Uterus (tissue), 3 donors: ENCODE measurements at regions not wholly inside any gene's neighbourhood (a gene's known extent, or its start where the extent isn't known, plus 50 kb on each side); places are given as distances from the start of the nearest gene placed in this dataset.

ENCODE experiments used
- DNase-seq, 2 donors: peaks; one replicate each; pipeline ENCODE4 v3.0.0-alpha.2; 2019 to 2020
- H3K27ac ChIP-seq, 2 donors: fragments of 200-600 bp; sonication (generic); 1 replicate in 1 of 2; 2 replicates in 1 of 2; pipeline ENCODE4 v1.5.1; 2016 to 2018
- H3K27me3 ChIP-seq, 2 donors: fragments of 200-600 bp; sonication (generic); one replicate each; pipeline ENCODE4 v1.5.1; 2018 to 2019; ENCODE audit warnings: control low read depth in 1 of 2
- H3K36me3 ChIP-seq, 2 donors: fragments of 200-600 bp; sonication (generic); one replicate each; pipeline ENCODE4 v1.5.1; 2019; ENCODE audit warnings: control low read depth in 1 of 2
- H3K4me1 ChIP-seq, 2 donors: fragments of 200-600 bp; sonication (generic); one replicate each; pipeline ENCODE4 v1.5.1; 2018 to 2019; ENCODE audit warnings: control low read depth in 1 of 2
- H3K4me3 ChIP-seq, 2 donors: fragments of 200-600 bp; sonication (generic); 1 replicate in 1 of 2; 2 replicates in 1 of 2; pipeline ENCODE4 v1.5.1; 2018 to 2019; ENCODE audit warnings: mild to moderate bottlenecking in 1 of 2
- H3K9me3 ChIP-seq, 2 donors: fragments of 200-600 bp; sonication (generic); one replicate each; pipeline ENCODE4 v1.5.1; 2019; ENCODE audit warnings: control low read depth in 1 of 2
- CTCF ChIP-seq, 4 experiments: fragments of 200-600 bp in 2 of 4; fragments of 450-650 bp in 2 of 4; sonication (generic) in 2 of 4; IDR thresholded peaks; one replicate each; pipeline ENCODE4 v1.5.1; 2016 to 2019; ENCODE audit warnings: antibody characterized with exemption in 4 of 4, mild to moderate bottlenecking in 2 of 4, moderate library complexity in 1 of 4
- POLR2A ChIP-seq, 2 donors: fragments of 450-650 bp; IDR thresholded peaks; one replicate each; pipeline ENCODE4 v1.6.1; 2016; ENCODE audit warnings: antibody characterized with exemption in 2 of 2, mild to moderate bottlenecking in 1 of 2, moderate library complexity in 1 of 2
- intact Hi-C: fragments of 100-400 bp; cut with DNase I; formaldehyde crosslinking; loops from one replicate; pipeline ENCODE4 v1.15.1; 2023; ENCODE audit warnings: low total_unique reads
- donor health status: DM: yes; HTN: yes; CAD: no.

- Histone ChIP-seq H3K4me3 (no peak overlapping the region), H3K4me1 (no peaks in the 10 kb centered on the region), H3K36me3 (no peaks in the 10 kb centered on the region), H3K27me3 (no peaks in the 10 kb centered on the region), H3K27ac (peak overlapping the region in 1 of 2 donors; percentile 39), H3K9me3 (no peaks in the 10 kb centered on the region)
- peak; percentile 22 to 27 for DNase-seq
- no peak for TF ChIP-seq POLR2A (IDR thresholded peaks at IDR 0.05)
- TF ChIP-seq CTCF (IDR thresholded peaks at IDR 0.05) = no peak
- intact Hi-C loops = no loop called here
These were observed 195.3 kb upstream of the LNX1 start for GRCh38 chr4:53786632-53787031.

- Histone ChIP-seq H3K27ac (peak overlapping the region in 1 of 2 donors; percentile 39), H3K4me1 (no peaks in the 10 kb centered on the region), H3K9me3 (no peaks in the 10 kb centered on the region), H3K27me3 (no peaks in the 10 kb centered on the region), H3K4me3 (no peak overlapping the region), H3K36me3 (no peaks in the 10 kb centered on the region)
- intact Hi-C loops = no loop called here
- no peak for DNase-seq
- no peak for TF ChIP-seq CTCF (IDR thresholded peaks at IDR 0.05)
- no peak for TF ChIP-seq POLR2A (IDR thresholded peaks at IDR 0.05)
These were observed 194.7 kb upstream of the LNX1 start for GRCh38 chr4:53785996-53786395.

DNA sequence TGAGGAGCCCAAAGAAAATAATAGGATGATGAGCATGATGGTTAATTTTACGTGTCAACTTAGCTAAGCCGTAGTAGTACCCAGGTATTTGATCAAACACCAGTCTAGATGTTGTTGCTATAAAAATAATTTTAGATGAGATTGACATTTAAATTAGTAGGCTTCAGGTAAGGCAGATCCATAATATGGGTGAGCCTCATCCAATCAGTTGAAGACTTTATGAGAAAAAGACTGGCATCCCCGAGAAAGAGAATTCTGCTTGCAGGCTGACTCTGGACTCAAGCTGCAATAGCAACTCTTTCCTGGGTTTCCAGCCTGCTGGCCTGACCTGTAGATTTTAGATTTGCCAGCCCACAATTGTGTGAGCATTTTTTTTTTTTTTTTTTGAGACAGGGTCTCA is 192.8 kb upstream of the LNX1 start:
- Histone ChIP-seq H3K27ac (no peak overlapping the region), H3K4me3 (no peak overlapping the region), H3K27me3 (no peaks in the 10 kb centered on the region), H3K4me1 (no peaks in the 10 kb centered on the region), H3K9me3 (no peaks in the 10 kb centered on the region), H3K36me3 (no peaks in the 10 kb centered on the region)
- intact Hi-C loops = no loop called here
- no peak for TF ChIP-seq POLR2A (IDR thresholded peaks at IDR 0.05)
- no peak for TF ChIP-seq CTCF (IDR thresholded peaks at IDR 0.05)
- DNase-seq = no peak

- Histone ChIP-seq H3K36me3 (no peaks in the 10 kb centered on the region), H3K9me3 (no peaks in the 10 kb centered on the region), H3K4me3 (no peak overlapping the region), H3K27me3 (no peaks in the 10 kb centered on the region), H3K4me1 (no peaks in the 10 kb centered on the region), H3K27ac (no peak overlapping the region)
- DNase-seq = no peak
- TF ChIP-seq CTCF (IDR thresholded peaks at IDR 0.05) (no peak), POLR2A (IDR thresholded peaks at IDR 0.05) (no peak)
- intact Hi-C loops = no loop called here
These were observed 192.0 kb upstream of the LNX1 start for GRCh38 chr4:53783208-53783859.

DNA sequence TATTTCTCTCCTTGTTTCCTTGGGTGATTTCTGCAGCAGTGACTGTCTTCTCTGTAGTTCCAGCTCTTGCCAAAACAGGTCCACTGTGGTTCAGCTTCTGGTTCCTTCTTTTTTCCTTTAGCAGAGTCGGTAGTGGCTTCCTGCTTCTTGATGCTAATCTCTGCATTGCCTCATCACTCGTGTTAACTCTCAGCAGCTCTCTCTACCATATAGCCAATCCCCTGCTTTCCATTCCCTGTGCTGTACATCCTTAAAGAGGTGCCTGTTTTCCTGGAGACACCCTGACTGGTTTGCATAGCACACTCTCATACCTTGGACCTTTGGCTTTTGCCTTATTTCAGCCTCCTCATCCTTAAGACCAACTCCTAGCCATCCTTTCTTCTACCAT is 191.2 kb upstream of the LNX1 start:
- Histone ChIP-seq H3K36me3 (no peaks in the 10 kb centered on the region), H3K4me1 (peaks cover 0 to 5% of the 10 kb centered on the region in 2 donors), H3K27ac (no peak overlapping the region), H3K9me3 (no peaks in the 10 kb centered on the region), H3K4me3 (no peak overlapping the region), H3K27me3 (no peaks in the 10 kb centered on the region)
- TF ChIP-seq POLR2A (IDR thresholded peaks at IDR 0.05) (no peak), CTCF (IDR thresholded peaks at IDR 0.05) (no peak)
- intact Hi-C loops = no loop called here
- DNase-seq = no peak
